SIG-M5 (cell line): ENCODE measurements at regions not wholly inside any gene's neighbourhood (a gene's known extent, or its start where the extent isn't known, plus 50 kb on each side); places are given as distances from the start of the nearest gene placed in this dataset.

Experiments used
- DNase-seq: peaks from one replicate; lab custom pipeline; 2025; lab: John Stamatoyannopoulos, UW

DNA sequence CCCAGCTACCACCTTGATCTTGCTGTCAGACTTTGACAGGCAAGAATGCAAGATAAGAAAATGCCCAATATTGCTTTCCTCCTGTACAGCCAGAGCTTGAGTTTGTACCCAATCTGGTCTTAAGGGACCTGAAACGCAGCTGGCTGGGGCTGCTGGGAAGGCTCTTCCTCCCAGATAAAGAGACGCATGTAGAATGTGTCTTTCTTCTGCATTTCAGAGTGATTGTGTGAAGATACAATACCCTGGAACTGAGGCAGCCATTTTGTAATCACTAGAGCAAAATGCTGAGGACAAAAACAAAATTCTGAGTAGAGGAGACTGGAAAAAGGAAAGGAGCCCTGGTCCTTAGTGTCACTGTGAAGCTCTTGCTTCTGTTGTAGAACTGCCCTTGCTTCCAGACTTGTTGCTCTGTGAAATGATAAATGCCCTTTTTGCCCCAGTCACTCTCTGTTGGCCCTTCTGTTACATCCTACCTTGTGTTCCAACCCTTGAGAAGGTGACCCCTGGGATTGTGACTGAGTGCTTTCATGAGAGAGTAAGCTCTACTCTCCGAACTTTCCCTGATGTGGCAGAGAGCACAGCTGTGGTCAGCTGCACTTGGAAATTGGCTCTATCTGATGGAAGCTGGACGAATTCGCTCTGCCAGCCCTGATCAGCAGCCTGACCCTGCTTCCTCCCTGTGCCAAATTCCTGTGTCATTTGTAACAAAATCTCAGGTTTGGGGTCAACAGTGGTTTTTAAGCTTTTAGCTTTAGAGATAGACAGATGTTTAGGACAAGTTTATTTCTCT is 137.4 kb upstream of the RBMS1 start:
- DNase-seq = no peak

DNA sequence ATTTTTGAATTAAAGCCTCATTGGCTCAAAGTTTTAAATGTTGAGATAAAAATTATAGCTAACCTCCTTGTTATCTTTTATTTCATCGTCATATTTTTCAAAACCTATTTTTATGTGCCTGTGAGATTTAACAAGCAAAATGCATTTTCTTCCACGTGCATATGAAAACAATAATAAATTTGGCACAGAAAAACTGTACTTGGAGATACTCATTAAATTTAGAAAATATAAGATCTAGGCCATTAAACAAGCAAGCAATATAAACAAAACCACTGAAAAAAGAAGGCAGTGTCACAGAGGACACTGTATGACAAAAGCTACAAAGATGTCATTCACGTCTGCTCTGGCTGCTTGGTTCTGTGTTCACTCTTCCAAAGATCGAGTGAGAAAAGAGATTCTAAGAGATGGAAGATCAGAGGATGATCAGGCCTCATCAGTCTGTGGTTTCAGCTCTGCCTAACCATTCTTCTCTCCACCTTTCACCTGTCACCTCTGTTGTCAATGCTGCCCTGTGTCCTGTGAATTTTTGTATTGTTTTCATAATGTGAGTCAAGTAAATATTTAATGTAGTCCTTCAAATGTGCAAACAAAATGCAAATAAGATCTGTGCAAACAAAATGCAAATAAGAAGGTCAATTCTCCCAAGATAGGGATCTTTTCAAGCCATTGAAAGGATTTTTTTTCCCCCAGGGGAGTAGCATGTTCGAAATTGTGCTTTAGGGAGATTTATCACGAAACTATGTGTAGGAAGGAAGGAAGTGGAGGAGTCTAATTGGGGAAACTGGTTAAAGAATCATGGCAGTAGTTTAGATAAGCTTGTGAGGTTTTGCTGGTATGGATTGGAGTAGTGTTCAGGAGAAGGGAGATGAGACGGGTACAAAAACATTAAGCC is 138.7 kb upstream of the RBMS1 start:
- no peak for DNase-seq

- DNase-seq = no peak
These were observed 140.8 kb upstream of the RBMS1 start for GRCh38 chr2:160634436-160634835.

GRCh38 chr2:160635488-160635887 is 141.9 kb upstream of the RBMS1 start:
- no peak for DNase-seq

DNA sequence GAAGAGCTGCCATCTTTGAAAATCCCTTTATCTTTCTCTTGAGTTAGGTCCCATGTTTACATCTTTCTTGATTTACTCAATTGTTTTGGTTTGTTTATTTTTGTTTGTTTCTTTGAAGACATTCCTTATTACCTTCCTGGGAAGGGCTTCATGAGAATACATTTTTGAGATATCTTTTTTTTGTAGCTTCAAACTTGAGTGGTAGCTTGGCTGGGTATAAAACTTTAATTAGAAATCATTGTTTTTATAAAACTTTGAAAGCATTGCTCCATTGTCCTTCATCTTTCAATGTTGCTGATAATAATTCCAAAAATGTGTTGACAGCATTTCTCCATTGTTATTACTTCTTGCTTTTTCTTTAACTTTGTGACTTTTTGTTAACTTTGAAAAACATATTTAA is 145.9 kb upstream of the RBMS1 start:
- DNase-seq = no peak

DNA sequence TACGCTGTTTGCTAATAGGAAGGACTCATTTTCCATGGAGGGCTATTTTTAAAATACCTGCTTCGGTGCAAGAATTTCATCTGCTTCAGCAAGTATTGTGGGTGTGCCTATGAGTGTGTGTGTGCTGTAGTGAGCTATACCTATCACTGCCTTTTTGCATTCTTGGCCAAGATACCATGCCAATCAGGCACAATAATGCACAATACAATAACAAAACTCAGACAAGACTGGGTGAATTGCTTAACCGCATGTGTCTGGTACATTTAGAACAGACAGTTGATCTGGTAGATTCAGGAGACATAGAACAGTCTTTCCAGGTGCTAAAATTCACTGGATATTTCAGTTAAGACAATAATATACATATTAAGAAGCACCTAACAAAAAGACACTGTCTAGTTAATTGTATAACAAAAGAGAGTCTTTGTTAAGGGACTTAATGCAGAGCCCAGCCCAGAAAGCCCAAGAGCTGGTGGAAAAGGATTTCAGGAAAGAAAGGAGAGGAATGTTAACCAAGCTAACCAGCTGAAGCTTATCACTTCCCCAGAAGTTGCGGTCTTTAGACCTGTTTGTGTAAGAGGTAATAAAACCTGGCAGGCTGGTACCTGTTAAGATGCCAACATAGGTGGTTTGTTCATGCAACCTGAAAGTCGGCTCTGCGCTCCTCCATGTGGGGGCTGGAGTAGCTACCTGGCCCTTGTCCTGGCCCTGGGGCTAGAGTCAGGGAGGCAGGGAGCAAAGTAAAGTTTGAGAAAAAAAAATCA is 153.3 kb upstream of the RBMS1 start:
- DNase-seq = no peak

- DNase-seq = no peak
These were observed 154.5 kb upstream of the RBMS1 start for GRCh38 chr2:160647967-160648685.

- DNase-seq = no peak
These were observed 156.1 kb upstream of the RBMS1 start for GRCh38 chr2:160649698-160650097.

DNA sequence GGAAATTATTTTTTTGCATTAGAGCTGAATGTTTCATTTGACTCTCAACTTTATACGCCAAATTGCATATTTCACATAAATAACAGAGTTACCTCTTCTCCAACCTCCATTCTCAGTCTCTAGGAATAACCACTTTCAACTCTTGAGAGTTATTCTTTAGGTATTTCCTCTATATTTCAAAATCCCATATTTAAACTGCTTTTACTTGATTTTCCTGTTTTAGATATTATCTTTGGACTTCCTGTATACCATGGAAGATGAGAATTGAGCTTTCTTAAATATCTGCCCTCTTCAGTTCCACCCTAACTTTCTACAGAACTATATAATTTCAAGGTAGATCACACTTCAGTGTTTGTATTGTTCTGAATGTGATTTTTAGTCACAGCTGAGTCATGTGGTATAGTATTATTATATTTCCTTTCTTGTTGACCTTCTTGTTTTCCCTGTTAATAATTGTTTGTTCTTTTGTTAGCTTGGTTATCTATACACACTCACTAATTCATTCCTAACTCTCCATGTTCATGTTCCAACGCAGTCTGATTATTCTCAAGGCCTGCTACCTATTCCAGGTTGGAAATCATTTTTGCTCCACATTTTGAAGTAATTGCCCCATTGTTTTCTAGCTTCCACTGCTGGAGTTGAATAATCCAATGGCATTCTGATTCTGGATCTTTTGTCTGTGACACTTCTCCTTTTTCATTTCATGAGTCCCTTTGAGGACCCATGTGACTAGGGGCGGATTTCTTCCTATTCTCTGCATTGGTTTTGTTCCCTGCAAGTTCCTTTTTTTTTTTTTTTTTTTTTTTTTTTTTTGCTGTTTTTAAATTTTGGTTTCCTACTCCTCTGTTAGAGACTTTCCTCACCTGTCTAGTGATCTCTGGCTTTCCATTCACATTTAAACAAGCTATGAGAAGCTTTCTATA is 156.8 kb upstream of the RBMS1 start:
- DNase-seq = peak; percentile 14

DNA sequence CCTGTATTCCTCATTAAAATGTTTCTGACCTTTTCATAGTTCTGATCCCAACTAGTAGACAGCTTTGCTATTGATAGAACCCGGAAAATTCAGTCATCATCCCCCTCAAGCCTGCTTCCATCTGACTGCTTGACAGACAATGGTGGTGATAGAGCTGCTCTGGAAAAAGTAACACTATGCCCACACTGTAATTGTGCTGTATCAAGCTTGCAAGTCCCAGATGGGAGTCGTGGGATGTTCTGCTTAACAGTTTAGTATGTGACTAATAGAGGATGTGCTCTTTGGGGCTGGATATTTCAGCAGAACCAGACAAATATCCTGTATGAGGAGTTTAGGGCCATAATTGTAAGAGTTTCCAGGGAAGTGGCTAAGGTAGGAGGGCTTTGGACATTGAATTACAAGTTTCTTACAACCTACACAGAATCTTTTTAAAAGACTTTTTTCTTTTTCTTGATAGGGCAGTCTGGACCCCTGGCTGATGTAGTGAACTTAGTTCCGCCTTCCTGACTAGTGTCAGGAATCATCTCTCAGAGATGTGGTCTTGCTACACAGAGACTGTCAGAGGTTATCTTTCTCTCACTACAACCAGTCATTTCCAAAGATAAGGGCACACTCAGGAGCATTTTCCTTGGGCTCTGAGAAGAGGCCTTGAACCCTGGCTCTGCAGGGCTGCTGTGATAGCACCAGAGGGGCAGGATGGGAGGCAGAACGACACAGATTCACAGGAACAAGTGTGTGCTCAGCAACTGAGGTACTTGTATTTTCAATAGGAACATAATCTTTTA is 158.0 kb upstream of the RBMS1 start:
- no peak for DNase-seq

DNA sequence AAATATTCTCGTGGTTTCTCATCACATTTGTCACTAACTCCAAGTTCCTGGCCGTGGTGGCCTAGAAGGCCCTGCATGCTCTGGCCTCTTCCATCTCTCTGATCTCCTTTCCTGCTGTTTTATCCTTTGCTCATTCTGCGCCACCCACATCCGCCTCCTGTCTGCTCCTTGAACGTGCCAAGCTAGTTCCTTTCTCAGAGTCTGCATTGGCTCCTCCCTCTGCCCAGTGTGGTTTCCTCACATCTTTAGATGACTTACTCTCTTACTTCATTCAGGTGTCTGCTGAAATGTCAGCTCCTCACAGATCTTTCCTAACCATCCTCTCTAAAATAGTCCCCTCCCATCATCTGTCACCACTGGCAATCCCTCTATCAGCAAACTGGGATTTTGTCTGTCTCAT is 158.6 kb upstream of the RBMS1 start:
- peak; percentile 33 for DNase-seq

GRCh38 chr2:160657196-160657595 is 163.6 kb upstream of the RBMS1 start:
- no peak for DNase-seq

DNA sequence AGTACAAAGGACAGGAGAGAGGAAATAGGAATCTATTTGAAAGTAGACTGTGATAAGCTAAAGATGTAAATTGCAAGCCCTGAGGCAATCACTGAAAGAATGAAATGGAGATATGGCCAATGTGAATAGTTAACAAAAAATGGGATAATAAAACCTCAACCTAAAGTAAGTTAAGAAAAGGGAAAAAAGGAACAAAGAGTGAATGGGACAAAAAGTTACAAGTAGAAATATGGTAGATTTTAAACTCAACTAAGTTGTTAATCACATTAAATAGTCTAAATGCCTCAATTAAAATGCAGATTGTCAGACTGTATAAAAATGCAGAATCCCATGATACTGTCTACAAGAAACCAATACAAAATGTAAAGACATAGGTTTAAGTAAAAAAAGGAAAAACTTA is 165.2 kb upstream of the RBMS1 start:
- DNase-seq = no peak

GRCh38 chr2:160660741-160661140 is 167.1 kb upstream of the RBMS1 start:
- DNase-seq = no peak

- DNase-seq = no peak
These were observed 171.1 kb upstream of the RBMS1 start for GRCh38 chr2:160664603-160665140.

GRCh38 chr2:160666154-160667060 is 172.8 kb upstream of the RBMS1 start:
- peak; percentile 22 for DNase-seq

DNA sequence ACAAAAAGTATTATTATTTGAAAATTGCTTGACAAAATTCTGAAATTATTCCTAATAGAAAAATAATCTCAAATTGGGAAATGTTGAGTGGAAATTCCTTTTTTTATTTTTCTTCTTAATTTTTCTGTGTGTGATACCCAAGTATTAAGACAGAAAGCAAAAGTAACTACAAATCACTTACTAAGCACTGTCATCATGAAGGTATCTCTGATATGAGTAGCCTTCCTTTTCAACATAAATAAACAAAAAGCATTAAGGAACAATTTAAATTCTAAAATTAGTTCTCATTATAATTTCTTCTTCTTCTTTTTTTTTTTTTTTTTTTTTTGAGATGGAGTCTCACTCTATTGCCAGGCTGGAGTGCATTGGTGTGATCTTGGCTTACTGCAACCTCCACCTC is 174.2 kb upstream of the RBMS1 start:
- no peak for DNase-seq

DNA sequence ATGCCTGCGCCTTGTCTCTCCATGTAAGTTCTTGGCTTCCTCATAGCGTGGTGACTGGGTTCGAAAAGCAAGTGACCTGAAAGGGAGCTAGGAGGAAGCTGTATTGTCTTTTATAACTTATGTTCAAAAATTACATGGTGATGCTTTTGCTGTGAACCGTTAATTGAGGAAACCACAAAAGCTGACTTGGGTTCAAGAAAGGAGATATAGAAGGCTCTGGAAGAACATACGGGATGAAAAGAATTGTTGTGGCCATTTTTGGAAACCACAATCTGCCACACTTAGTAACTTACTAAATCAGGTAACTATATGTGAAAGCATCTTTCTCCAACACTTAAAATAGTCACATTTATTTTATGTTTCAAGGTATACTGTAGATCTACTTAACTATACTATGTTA is 177.0 kb upstream of the RBMS1 start:
- DNase-seq = no peak

GRCh38 chr2:160672211-160672610 is 178.6 kb upstream of the RBMS1 start:
- no peak for DNase-seq
